ENCODE measurements at regions not wholly inside any gene's neighbourhood (a gene's known extent, or its start where the extent isn't known, plus 50 kb on each side); places are given as distances from the start of the nearest gene placed in this dataset.

DNA sequence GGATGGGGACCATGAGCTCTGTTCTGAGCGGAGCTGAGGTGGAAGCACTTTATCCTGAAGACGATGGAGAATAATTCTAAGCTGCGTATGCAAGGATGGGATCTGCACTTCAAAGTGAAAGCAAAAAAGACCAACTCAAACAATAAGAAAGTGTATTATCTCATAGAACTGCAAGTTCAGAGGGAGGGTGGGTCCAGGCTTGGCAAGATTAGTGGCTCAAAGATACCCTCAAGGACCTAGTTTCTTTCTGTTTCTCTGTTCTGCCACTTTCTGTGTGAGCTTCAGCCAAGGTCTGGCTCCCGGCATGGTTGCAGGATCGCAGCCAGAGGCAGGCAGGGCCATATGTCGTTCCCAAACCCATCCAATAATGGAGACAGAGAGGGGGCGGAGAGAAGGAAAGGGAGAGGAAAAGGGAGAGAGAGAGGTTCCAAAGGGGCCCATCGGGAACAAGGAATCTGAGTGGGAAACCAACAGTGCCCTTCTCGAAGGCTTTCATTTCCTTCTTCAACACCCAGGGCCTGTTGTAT lies 169.2 kb upstream of the NCK2 start:
- Mint-ChIP-seq H3K27me3 (ENCODE audit: low read depth) (no peaks in the 10 kb centered on the region; the same call in 1 of the 2 replicates), H3K9me3 (peaks cover 4% of the 10 kb centered on the region; the same call in 1 of the 2 replicates), H3K4me3 (no peak overlapping the region), H3K27ac (no peak overlapping the region), H3K36me3 (no peaks in the 10 kb centered on the region), H3K4me1 (peaks cover 18% of the 10 kb centered on the region)
- TF ChIP-seq, protein P1, sequence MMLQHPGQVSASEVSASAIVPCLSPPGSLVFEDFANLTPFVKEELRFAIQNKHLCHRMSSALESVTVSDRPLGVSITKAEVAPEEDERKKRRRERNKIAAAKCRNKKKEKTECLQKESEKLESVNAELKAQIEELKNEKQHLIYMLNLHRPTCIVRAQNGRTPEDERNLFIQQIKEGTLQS (CRISPR knock-in tag; conservative IDR thresholded peaks at IDR 0.05): no peak
- TF ChIP-seq FOXJ3 (CRISPR knock-in tag; IDR thresholded peaks at IDR 0.05; ENCODE audit: borderline replicate concordance) (no peak), ZNF138 (CRISPR knock-in tag; conservative IDR thresholded peaks at IDR 0.05) (no peak), SOX15 (CRISPR knock-in tag; IDR thresholded peaks at IDR 0.05) (no peak), ELF4 (CRISPR knock-in tag; IDR thresholded peaks at IDR 0.05; ENCODE audit: low read depth) (no peak), CREM (CRISPR knock-in tag; IDR thresholded peaks at IDR 0.05) (no peak), ZNF423 (CRISPR knock-in tag; IDR thresholded peaks at IDR 0.05) (no peak), TP53 (CRISPR knock-in tag; IDR thresholded peaks at IDR 0.05) (no peak)
- TF ChIP-seq, protein P2, sequence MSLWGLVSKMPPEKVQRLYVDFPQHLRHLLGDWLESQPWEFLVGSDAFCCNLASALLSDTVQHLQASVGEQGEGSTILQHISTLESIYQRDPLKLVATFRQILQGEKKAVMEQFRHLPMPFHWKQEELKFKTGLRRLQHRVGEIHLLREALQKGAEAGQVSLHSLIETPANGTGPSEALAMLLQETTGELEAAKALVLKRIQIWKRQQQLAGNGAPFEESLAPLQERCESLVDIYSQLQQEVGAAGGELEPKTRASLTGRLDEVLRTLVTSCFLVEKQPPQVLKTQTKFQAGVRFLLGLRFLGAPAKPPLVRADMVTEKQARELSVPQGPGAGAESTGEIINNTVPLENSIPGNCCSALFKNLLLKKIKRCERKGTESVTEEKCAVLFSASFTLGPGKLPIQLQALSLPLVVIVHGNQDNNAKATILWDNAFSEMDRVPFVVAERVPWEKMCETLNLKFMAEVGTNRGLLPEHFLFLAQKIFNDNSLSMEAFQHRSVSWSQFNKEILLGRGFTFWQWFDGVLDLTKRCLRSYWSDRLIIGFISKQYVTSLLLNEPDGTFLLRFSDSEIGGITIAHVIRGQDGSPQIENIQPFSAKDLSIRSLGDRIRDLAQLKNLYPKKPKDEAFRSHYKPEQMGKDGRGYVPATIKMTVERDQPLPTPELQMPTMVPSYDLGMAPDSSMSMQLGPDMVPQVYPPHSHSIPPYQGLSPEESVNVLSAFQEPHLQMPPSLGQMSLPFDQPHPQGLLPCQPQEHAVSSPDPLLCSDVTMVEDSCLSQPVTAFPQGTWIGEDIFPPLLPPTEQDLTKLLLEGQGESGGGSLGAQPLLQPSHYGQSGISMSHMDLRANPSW (CRISPR knock-in tag; conservative IDR thresholded peaks at IDR 0.05; ENCODE audit: low read depth): no peak
- TF ChIP-seq, protein P3, sequence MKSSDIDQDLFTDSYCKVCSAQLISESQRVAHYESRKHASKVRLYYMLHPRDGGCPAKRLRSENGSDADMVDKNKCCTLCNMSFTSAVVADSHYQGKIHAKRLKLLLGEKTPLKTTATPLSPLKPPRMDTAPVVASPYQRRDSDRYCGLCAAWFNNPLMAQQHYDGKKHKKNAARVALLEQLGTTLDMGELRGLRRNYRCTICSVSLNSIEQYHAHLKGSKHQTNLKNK (CRISPR knock-in tag; IDR thresholded peaks at IDR 0.05): no peak
- TF ChIP-seq, protein P4, sequence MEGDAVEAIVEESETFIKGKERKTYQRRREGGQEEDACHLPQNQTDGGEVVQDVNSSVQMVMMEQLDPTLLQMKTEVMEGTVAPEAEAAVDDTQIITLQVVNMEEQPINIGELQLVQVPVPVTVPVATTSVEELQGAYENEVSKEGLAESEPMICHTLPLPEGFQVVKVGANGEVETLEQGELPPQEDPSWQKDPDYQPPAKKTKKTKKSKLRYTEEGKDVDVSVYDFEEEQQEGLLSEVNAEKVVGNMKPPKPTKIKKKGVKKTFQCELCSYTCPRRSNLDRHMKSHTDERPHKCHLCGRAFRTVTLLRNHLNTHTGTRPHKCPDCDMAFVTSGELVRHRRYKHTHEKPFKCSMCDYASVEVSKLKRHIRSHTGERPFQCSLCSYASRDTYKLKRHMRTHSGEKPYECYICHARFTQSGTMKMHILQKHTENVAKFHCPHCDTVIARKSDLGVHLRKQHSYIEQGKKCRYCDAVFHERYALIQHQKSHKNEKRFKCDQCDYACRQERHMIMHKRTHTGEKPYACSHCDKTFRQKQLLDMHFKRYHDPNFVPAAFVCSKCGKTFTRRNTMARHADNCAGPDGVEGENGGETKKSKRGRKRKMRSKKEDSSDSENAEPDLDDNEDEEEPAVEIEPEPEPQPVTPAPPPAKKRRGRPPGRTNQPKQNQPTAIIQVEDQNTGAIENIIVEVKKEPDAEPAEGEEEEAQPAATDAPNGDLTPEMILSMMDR (IDR thresholded peaks at IDR 0.05): no peak
- TF ChIP-seq, protein P5, sequence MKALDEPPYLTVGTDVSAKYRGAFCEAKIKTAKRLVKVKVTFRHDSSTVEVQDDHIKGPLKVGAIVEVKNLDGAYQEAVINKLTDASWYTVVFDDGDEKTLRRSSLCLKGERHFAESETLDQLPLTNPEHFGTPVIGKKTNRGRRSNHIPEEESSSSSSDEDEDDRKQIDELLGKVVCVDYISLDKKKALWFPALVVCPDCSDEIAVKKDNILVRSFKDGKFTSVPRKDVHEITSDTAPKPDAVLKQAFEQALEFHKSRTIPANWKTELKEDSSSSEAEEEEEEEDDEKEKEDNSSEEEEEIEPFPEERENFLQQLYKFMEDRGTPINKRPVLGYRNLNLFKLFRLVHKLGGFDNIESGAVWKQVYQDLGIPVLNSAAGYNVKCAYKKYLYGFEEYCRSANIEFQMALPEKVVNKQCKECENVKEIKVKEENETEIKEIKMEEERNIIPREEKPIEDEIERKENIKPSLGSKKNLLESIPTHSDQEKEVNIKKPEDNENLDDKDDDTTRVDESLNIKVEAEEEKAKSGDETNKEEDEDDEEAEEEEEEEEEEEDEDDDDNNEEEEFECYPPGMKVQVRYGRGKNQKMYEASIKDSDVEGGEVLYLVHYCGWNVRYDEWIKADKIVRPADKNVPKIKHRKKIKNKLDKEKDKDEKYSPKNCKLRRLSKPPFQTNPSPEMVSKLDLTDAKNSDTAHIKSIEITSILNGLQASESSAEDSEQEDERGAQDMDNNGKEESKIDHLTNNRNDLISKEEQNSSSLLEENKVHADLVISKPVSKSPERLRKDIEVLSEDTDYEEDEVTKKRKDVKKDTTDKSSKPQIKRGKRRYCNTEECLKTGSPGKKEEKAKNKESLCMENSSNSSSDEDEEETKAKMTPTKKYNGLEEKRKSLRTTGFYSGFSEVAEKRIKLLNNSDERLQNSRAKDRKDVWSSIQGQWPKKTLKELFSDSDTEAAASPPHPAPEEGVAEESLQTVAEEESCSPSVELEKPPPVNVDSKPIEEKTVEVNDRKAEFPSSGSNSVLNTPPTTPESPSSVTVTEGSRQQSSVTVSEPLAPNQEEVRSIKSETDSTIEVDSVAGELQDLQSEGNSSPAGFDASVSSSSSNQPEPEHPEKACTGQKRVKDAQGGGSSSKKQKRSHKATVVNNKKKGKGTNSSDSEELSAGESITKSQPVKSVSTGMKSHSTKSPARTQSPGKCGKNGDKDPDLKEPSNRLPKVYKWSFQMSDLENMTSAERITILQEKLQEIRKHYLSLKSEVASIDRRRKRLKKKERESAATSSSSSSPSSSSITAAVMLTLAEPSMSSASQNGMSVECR (CRISPR knock-in tag; IDR thresholded peaks at IDR 0.05; ENCODE audit: borderline replicate concordance): no peak
- TF ChIP-seq, protein P6, sequence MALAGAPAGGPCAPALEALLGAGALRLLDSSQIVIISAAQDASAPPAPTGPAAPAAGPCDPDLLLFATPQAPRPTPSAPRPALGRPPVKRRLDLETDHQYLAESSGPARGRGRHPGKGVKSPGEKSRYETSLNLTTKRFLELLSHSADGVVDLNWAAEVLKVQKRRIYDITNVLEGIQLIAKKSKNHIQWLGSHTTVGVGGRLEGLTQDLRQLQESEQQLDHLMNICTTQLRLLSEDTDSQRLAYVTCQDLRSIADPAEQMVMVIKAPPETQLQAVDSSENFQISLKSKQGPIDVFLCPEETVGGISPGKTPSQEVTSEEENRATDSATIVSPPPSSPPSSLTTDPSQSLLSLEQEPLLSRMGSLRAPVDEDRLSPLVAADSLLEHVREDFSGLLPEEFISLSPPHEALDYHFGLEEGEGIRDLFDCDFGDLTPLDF (CRISPR knock-in tag; IDR thresholded peaks at IDR 0.05): no peak
- TF ChIP-seq, protein P7, sequence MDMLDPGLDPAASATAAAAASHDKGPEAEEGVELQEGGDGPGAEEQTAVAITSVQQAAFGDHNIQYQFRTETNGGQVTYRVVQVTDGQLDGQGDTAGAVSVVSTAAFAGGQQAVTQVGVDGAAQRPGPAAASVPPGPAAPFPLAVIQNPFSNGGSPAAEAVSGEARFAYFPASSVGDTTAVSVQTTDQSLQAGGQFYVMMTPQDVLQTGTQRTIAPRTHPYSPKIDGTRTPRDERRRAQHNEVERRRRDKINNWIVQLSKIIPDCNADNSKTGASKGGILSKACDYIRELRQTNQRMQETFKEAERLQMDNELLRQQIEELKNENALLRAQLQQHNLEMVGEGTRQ (CRISPR knock-in tag; IDR thresholded peaks at IDR 0.05): no peak
- no peak for ATAC-seq
- ChIA-PET CTCF (no interaction called here), POLR2A (no interaction called here)
- no peak for DNase-seq (ENCODE audit: low spot score)

Measured in WTC11 (cell line).